Type B pancreatic cell (in vitro differentiated cells): ENCODE measurements at regions not wholly inside any gene's neighbourhood (a gene's known extent, or its start where the extent isn't known, plus 50 kb on each side); places are given as distances from the start of the nearest gene placed in this dataset.
A peak's percentile ranks its signal among the peaks of the same experiment; 100 is the strongest.
"Not testable (repeated sequence)": the region's sequence is repeated elsewhere in the genome, so short reads cannot be mapped to it uniquely, and the experiment has no call there.

Experiments used
- DNase-seq: peaks from one replicate; pipeline ENCODE4 v3.0.0; 2021; ENCODE audit warnings: mixed read lengths; ENCODE audit not compliant: unreplicated experiment; ENCODE audit errors: extremely low spot score
- H3K27ac Mint-ChIP-seq: 2 replicates; pipeline ENCODE4 v1.8.0; 2021; ENCODE audit warnings: mild to moderate bottlenecking, mixed read lengths
- H3K27me3 Mint-ChIP-seq: 2 replicates; pipeline ENCODE4 v1.8.0; 2021; ENCODE audit warnings: mixed read lengths
- H3K36me3 Mint-ChIP-seq: 2 replicates; pipeline ENCODE4 v1.8.0; 2021; ENCODE audit warnings: mixed read lengths
- H3K4me1 Mint-ChIP-seq: one replicate; pipeline ENCODE4 v1.8.0; 2021; ENCODE audit warnings: mixed read lengths; ENCODE audit not compliant: unreplicated experiment
- H3K4me3 Mint-ChIP-seq: 2 replicates; pipeline ENCODE4 v1.8.0; 2021; ENCODE audit warnings: mild to moderate bottlenecking, mixed read lengths
- H3K9me3 Mint-ChIP-seq: 2 replicates; pipeline ENCODE4 v1.8.0; 2021; ENCODE audit warnings: mixed read lengths
- CTCF ChIP-seq: fragments of 200-600 bp; sonication (generic); conservative IDR thresholded peaks from 2 replicates; pipeline ENCODE4 v1.5.0; 2021; ENCODE audit warnings: antibody characterized with exemption, mild to moderate bottlenecking

- no peaks in the 10 kb centered on the region for H3K27me3 Mint-ChIP-seq
- H3K36me3 Mint-ChIP-seq = no peaks in the 10 kb centered on the region
- H3K4me1 Mint-ChIP-seq = no peaks in the 10 kb centered on the region
- no peak for TF ChIP-seq CTCF
- H3K4me3 Mint-ChIP-seq = no peak overlapping the region
- H3K27ac Mint-ChIP-seq = no peak overlapping the region
- H3K9me3 Mint-ChIP-seq = no peaks in the 10 kb centered on the region
- DNase-seq = no peak
These were observed 109.8 kb upstream of the UFM1 start for GRCh38 chr13:38239874-38240273.

GRCh38 chr13:38228322-38228721 is 121.3 kb upstream of the UFM1 start:
- H3K27me3 Mint-ChIP-seq = no peaks in the 10 kb centered on the region
- no peak for DNase-seq
- H3K4me3 Mint-ChIP-seq = no peak overlapping the region
- H3K9me3 Mint-ChIP-seq = no peaks in the 10 kb centered on the region
- H3K36me3 Mint-ChIP-seq = no peaks in the 10 kb centered on the region
- TF ChIP-seq CTCF = no peak
- no peak overlapping the region for H3K27ac Mint-ChIP-seq
- H3K4me1 Mint-ChIP-seq = no peaks in the 10 kb centered on the region

- no peak overlapping the region for H3K4me3 Mint-ChIP-seq
- no peaks in the 10 kb centered on the region for H3K4me1 Mint-ChIP-seq
- DNase-seq = no peak
- TF ChIP-seq CTCF = no peak
- H3K9me3 Mint-ChIP-seq = no peaks in the 10 kb centered on the region
- H3K27me3 Mint-ChIP-seq = no peaks in the 10 kb centered on the region
- no peaks in the 10 kb centered on the region for H3K36me3 Mint-ChIP-seq
- H3K27ac Mint-ChIP-seq = no peak overlapping the region
These were observed 123.2 kb upstream of the UFM1 start for GRCh38 chr13:38226496-38226895.

- no peaks in the 10 kb centered on the region for H3K9me3 Mint-ChIP-seq
- no peaks in the 10 kb centered on the region for H3K36me3 Mint-ChIP-seq
- H3K27me3 Mint-ChIP-seq = no peaks in the 10 kb centered on the region
- TF ChIP-seq CTCF = peak; percentile 65
- no peak overlapping the region for H3K27ac Mint-ChIP-seq
- no peaks in the 10 kb centered on the region for H3K4me1 Mint-ChIP-seq
- no peak overlapping the region for H3K4me3 Mint-ChIP-seq
- no peak for DNase-seq
These were observed 126.6 kb upstream of the UFM1 start for GRCh38 chr13:38223089-38223488.

GRCh38 chr13:38221120-38221519 is 128.5 kb upstream of the UFM1 start:
- not testable (repeated sequence) for H3K4me3 Mint-ChIP-seq, H3K9me3 Mint-ChIP-seq, DNase-seq, H3K4me1 Mint-ChIP-seq, H3K27ac Mint-ChIP-seq, H3K27me3 Mint-ChIP-seq, H3K36me3 Mint-ChIP-seq

GRCh38 chr13:38216181-38216580 is 133.5 kb upstream of the UFM1 start:
- Mint-ChIP-seq H3K4me1 (no peaks in the 10 kb centered on the region), H3K27me3 (no peaks in the 10 kb centered on the region), H3K4me3 (no peak overlapping the region), H3K36me3 (no peaks in the 10 kb centered on the region), H3K9me3 (peaks cover 7% of the 10 kb centered on the region), H3K27ac (no peak overlapping the region)
- no peak for DNase-seq
- TF ChIP-seq CTCF = no peak
